Amygdala (tissue), 56 donors: ENCODE measurements at regions not wholly inside any gene's neighbourhood (a gene's known extent, or its start where the extent isn't known, plus 50 kb on each side); places are given as distances from the start of the nearest gene placed in this dataset.
"Not testable (repeated sequence)": the region's sequence is repeated elsewhere in the genome, so short reads cannot be mapped to it uniquely, and the experiment has no call there.

ENCODE experiments used
- DNase-seq, 56 donors: peaks; one replicate each; lab custom pipeline; 2025; lab: John Stamatoyannopoulos, UW

GRCh38 chr7:47093320-47094234, 488.3 kb downstream of the TNS3 start:
- DNase-seq: no peak

DNA sequence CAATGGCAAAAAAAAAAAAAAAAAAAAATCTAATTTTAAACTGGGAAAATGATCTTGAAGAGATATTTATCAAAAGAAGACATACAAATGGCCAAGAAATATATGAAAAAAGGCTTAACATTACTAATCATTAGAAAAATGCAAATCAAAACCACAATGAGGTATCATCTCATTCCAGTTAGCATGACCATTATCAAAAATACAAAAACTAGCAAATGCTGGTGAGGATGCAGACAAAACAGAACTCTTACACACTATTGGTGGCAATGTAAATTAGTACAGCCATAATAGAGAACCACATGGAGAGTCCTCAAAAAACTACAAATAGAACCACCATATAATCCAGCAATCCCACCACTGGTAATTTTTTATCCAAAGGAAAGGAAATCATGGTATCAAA, 489.6 kb downstream of the TNS3 start:
- no peak for DNase-seq

DNA sequence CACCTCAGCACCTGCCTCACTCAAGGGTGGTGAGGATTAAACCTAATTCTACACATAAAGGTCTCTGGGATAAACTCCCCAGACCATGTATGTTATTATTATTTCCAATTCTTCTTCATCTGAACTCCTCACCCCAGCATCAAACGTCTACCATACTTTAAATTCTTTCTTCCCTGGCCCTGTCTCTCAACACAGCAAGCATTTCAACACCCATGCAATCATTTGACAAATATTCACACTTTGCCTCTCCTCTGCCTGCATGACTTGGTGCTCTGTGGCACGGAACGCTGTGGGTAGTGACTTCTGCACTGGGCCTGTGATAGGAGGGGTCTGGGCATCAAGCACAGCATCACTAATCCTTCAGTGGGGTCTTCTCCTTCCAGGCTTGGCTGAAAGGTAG, 490.8 kb downstream of the TNS3 start:
- DNase-seq: no peak

DNA sequence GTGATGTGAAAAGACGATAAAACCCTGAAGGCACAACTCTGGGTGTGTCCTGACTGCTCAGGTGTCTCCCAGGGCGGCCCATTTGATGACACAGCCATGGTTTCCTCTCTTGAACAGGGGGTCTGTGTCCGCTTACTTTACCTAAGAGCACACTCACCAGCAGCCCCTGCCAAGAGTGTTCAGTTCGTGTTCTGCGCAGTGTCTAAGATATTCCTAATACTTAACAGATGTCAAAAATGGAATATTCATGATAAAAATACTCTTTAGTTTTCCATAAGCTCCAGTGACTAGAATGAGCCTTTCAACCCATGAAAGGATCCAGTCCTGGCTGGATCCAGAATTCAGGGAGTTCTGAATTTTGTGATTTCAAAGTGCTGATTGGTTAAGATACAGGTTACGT, 492.4 kb downstream of the TNS3 start:
- no peak for DNase-seq

GRCh38 chr7:47089068-47089417, 492.9 kb downstream of the TNS3 start:
- DNase-seq: no peak

- DNase-seq: peak in 32 of 56 donors; percentile 1 to 62 (median 18)
These were observed 493.4 kb downstream of the TNS3 start for GRCh38 chr7:47088329-47089067.

DNA sequence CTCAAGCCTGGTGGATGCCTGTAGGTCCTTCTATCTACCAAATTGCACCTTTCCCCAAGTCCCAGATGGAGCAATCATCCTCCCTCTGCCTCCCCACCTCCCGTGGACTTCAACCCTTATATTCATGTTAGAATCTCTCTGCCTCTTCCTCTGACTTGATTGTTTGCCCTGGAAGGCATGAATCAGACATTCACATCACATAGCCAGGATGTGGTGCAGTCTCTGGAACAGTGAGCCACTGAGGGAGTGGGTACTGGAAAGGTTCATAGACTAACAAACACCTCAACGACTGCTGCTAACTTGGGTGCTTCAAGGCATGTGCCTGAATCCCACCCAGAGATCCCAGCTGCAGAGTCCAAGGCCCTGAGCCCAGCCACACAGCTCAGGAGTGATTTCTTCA, 494.0 kb downstream of the TNS3 start:
- DNase-seq: no peak

DNA sequence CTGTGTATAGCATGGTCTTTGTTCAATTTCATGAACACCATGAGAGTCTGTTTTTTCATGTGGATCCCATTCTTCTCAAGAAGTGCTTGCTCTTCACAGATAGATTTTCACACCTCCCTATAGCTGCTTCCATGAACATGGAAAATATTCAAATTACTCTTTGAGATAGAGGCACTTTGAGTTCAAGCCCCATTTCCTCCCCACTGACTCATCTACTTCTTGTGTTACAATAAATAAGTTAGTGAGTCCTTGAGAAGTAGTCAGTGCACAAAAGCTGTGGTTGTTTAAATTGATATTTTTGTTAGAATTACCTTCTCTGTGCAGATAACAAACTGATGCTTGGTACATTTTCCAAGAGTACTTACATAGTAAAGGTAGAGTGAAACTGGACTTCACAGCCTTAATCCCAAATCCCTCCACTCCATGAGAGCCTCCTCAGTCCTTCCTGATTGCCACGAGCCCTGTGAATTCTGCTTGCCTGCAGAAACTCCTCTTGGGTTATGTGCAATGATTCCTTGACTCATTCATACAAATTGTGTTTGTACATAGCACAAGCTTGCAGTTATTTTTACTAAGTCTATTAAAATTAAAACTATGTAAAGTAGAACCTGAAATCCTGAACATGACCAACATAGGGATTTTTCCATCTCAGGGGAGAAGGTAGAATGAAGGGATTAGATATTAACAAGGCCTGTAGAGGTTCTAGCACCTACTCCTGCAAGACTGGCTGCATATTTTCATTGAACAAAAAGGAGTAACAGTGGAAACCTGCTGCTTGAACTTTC, 496.2 kb downstream of the TNS3 start:
- no peak for DNase-seq

GRCh38 chr7:47083476-47084250, 498.2 kb downstream of the TNS3 start:
- DNase-seq: no peak

- no peak for DNase-seq
These were observed 501.1 kb downstream of the TNS3 start for GRCh38 chr7:47080816-47081215.

DNA sequence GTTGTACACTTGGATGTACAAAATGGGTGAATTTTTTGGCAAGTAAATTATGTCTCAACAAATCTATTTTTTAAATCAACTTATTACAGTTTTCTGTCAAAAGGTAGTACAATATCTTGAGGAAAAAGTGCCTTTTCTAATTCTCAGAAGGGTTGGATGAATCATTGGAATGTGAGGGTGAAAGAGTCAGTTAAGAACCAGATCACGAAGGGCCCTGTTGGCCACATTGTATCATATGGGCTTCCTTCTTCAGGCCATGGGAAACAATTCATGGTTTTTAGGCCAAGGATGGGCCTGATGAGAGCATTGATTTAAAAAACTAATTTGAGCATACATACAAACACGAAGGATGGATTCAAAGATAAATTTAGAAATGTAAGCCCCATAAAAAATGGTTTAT, 503.7 kb downstream of the TNS3 start:
- no peak for DNase-seq

GRCh38 chr7:47074702-47075153, 507.2 kb downstream of the TNS3 start:
- DNase-seq: no peak

DNA sequence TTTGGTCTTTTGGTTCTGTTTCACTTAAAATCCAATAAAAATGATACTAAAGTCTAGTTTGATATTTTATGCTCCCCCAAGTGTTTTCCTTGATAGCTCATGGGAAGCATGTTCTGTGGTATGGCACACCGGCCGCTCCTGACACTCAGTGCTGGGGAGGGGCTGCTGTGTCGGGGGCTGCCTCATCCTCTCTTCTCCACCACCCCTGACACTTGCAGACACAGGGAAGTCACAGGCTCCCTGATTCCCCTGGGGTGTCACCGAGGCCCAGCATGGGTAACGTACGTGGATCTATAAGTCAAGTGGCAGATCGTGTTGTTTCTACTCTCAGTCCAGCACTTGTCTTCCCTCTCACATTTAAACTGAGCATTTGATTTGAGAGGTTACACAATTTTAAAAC, 508.6 kb downstream of the TNS3 start:
- no peak for DNase-seq

GRCh38 chr7:47071866-47072265, 510.0 kb downstream of the TNS3 start:
- no peak for DNase-seq

GRCh38 chr7:47069385-47070076, 512.4 kb downstream of the TNS3 start:
- no peak for DNase-seq

DNA sequence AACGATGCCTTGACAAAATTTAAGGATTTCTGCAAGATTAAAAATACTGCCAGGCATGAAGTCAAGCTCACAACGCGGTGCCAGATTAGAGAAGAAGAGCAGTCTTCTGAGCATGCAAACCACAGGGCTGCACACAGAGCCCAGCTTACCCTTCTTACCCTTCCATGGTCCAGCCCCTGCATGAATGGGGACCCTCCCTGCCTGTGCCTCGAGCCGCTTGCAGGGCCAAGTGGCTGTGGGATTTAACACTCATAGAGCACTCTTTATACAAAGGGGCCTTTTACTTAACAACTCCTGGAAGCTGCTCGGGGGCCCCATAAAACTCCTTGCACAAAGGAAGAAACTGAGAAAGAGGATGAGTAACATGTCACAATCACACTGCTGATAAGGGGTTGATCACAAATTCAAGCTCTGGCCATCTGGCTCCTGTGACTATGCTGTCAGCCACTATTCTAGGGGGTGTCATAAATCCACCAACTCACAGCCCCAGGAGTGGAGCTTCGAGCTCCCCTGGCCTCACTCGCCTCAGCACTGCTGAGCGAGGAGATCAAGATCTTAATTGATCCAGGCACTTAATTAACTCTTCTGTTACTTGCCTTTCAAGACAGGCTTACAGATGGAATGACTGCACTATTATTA, 514.8 kb downstream of the TNS3 start:
- no peak for DNase-seq

- no peak for DNase-seq
These were observed 525.2 kb downstream of the TNS3 start for GRCh38 chr7:47056731-47057130.

GRCh38 chr7:47052541-47053208, 529.2 kb downstream of the TNS3 start:
- not testable (repeated sequence) for DNase-seq
